ENCODE measurements at regions not wholly inside any gene's neighbourhood (a gene's known extent, or its start where the extent isn't known, plus 50 kb on each side); places are given as distances from the start of the nearest gene placed in this dataset.

GRCh38 chr3:24734019-24734418, 239.4 kb upstream of the THRB start (continued):
- TF ChIP-seq CBX5 (IDR thresholded peaks at IDR 0.05; ENCODE audit: low read depth, low read length) = no peak
- TF ChIP-seq BRCA1 (IDR thresholded peaks at IDR 0.05; ENCODE audit: low read depth, low read length) = no peak
- TF ChIP-seq TBP (IDR thresholded peaks at IDR 0.05; ENCODE audit: low read depth, low read length) = no peak
- no peak for TF ChIP-seq CHD2 (IDR thresholded peaks at IDR 0.05; ENCODE audit: low read length)

All from H1 (cell line).